Smooth muscle cell (in vitro differentiated cells): ENCODE measurements at regions not wholly inside any gene's neighbourhood (a gene's known extent, or its start where the extent isn't known, plus 50 kb on each side); places are given as distances from the start of the nearest gene placed in this dataset.

Experiments
- DNase-seq: peaks from one replicate; lab custom pipeline; 2025; ENCODE audit not compliant: unreplicated experiment; lab: John Stamatoyannopoulos, UW
- H2AFZ ChIP-seq: fragments of 200-600 bp; sonication (generic); 2 replicates; pipeline ENCODE4 v1.6.0; 2016; ENCODE audit warnings: antibody characterized with exemption, low read depth, mild to moderate bottlenecking
- H3F3A ChIP-seq: fragments of 200-600 bp; sonication (generic); 2 replicates; pipeline ENCODE4 v1.6.0; 2017; ENCODE audit warnings: antibody characterized with exemption, low read depth
- H3K27ac ChIP-seq: fragments of 200-600 bp; sonication (generic); 2 replicates; pipeline ENCODE4 v1.5.1; 2016; ENCODE audit warnings: low read depth, mild to moderate bottlenecking
- H3K27me3 ChIP-seq: fragments of 200-600 bp; sonication (generic); 2 replicates; pipeline ENCODE4 v1.6.1; 2016; ENCODE audit warnings: low read depth, mild to moderate bottlenecking
- H3K36me3 ChIP-seq: fragments of 200-600 bp; sonication (generic); 2 replicates; pipeline ENCODE4 v1.5.1; 2016; ENCODE audit warnings: low read depth
- H3K4me1 ChIP-seq: fragments of 200-600 bp; sonication (generic); 2 replicates; pipeline ENCODE4 v1.5.1; 2016; ENCODE audit warnings: low read depth
- H3K4me2 ChIP-seq: fragments of 200-600 bp; sonication (generic); 2 replicates; pipeline ENCODE4 v1.6.0; 2016; ENCODE audit warnings: mild to moderate bottlenecking
- H3K4me3 ChIP-seq: fragments of 200-600 bp; sonication (generic); 2 replicates; pipeline ENCODE4 v1.5.1; 2016; ENCODE audit warnings: mild to moderate bottlenecking
- H3K79me2 ChIP-seq: fragments of 200-600 bp; sonication (generic); 2 replicates; pipeline ENCODE4 v1.6.0; 2016; ENCODE audit warnings: low read depth, mild to moderate bottlenecking
- H3K9ac ChIP-seq: fragments of 200-600 bp; sonication (generic); 2 replicates; pipeline ENCODE4 v1.6.0; 2016; ENCODE audit warnings: low read depth
- H3K9me3 ChIP-seq: fragments of 200-600 bp; sonication (generic); replicated peaks from 2 replicates; pipeline ENCODE4 v1.5.1; 2016; ENCODE audit warnings: low read depth
- H4K20me1 ChIP-seq: fragments of 200-600 bp; sonication (generic); 2 replicates; pipeline ENCODE4 v1.6.0; 2016; ENCODE audit warnings: low read depth
- WGBS: methylation state at CpG from one replicate; pipeline ENCODE4 v1.1.7; 2016; ENCODE audit warnings: low lambda C conversion rate; 5-methylcytosine and 5-hydroxymethylcytosine counted together
- TF ChIP-seq, protein P1 (sequence below): fragments of 200-600 bp; sonication (generic); IDR thresholded peaks from 2 replicates; pipeline ENCODE4 v1.5.1; 2017; ENCODE audit warnings: borderline replicate concordance, mild to moderate bottlenecking, antibody characterized with exemption; ENCODE audit not compliant: insufficient read depth, poor library complexity, severe bottlenecking

DNA sequence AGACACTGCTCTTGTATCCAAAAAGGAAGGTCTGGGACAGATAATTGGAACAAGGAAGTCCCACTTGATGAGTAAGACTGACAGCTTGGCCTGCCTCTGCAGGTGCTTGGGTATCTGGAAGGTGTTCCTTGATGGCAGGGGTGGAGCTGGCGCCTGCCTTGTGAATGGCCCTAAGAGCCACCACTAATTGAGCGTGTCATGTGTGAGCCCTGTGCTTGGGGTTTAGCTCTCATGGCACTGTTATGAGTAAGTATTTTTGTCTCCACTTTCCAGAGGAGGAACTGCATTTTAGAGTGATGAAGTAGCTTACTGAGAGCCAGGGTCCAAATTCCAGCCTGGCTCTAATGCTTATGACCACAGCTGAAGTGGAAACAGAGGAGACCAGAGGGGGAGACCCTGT lies 71.2 kb upstream of the NECTIN1 start:
- Histone ChIP-seq H3K27ac (no peak overlapping the region), H3K36me3 (no peaks in the 10 kb centered on the region), H3K79me2 (no peaks in the 10 kb centered on the region), H2AFZ (no peak overlapping the region), H3K4me1 (peaks cover 32% of the 10 kb centered on the region), H3K27me3 (peaks cover 3% of the 10 kb centered on the region), H4K20me1 (no peaks in the 10 kb centered on the region), H3K4me3 (no peak overlapping the region), H3K9ac (no peak overlapping the region), H3K4me2 (no peak overlapping the region), H3F3A (no peaks in the 10 kb centered on the region), H3K9me3 (no peaks in the 10 kb centered on the region)
- no peak for DNase-seq
- TF ChIP-seq, protein P1, sequence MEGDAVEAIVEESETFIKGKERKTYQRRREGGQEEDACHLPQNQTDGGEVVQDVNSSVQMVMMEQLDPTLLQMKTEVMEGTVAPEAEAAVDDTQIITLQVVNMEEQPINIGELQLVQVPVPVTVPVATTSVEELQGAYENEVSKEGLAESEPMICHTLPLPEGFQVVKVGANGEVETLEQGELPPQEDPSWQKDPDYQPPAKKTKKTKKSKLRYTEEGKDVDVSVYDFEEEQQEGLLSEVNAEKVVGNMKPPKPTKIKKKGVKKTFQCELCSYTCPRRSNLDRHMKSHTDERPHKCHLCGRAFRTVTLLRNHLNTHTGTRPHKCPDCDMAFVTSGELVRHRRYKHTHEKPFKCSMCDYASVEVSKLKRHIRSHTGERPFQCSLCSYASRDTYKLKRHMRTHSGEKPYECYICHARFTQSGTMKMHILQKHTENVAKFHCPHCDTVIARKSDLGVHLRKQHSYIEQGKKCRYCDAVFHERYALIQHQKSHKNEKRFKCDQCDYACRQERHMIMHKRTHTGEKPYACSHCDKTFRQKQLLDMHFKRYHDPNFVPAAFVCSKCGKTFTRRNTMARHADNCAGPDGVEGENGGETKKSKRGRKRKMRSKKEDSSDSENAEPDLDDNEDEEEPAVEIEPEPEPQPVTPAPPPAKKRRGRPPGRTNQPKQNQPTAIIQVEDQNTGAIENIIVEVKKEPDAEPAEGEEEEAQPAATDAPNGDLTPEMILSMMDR, result no peak
- WGBS, result 70% methylated on average over 2 of the region's 2 CpGs

DNA sequence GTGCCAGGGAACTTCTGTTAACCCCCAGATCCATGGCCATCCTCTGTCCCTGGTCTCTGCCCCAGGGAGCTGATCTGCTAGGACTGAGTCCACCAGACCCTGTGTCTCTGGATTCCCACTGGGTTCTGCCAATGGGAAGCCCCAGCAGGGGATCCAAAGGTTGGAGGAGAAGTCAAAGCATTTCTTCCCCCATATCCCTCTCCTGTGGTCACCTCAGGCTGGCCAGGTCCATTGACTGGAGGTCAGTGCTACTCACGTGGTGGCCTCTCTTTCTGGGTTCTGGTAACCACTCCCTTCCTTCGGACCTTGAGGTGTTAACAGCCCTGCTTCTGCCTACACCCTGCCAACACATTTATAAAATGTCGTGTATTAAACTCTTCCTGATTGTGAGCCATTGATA lies 69.7 kb upstream of the NECTIN1 start:
- DNase-seq, result no peak
- H3K79me2 ChIP-seq, result no peaks in the 10 kb centered on the region
- H3K27ac ChIP-seq, result no peak overlapping the region
- H3K4me1 ChIP-seq, result peaks cover 38% of the 10 kb centered on the region
- no peak overlapping the region for H3K4me3 ChIP-seq
- no peak overlapping the region for H2AFZ ChIP-seq
- H3K4me2 ChIP-seq, result no peak overlapping the region
- peaks cover 3% of the 10 kb centered on the region for H3K27me3 ChIP-seq
- no peaks in the 10 kb centered on the region for H3K9me3 ChIP-seq
- no peaks in the 10 kb centered on the region for H4K20me1 ChIP-seq
- WGBS, result 93% methylated on average over 3 of the region's 3 CpGs
- H3K36me3 ChIP-seq, result no peaks in the 10 kb centered on the region
- H3F3A ChIP-seq, result no peaks in the 10 kb centered on the region
- TF ChIP-seq, protein P1, result no peak
- no peak overlapping the region for H3K9ac ChIP-seq

DNA sequence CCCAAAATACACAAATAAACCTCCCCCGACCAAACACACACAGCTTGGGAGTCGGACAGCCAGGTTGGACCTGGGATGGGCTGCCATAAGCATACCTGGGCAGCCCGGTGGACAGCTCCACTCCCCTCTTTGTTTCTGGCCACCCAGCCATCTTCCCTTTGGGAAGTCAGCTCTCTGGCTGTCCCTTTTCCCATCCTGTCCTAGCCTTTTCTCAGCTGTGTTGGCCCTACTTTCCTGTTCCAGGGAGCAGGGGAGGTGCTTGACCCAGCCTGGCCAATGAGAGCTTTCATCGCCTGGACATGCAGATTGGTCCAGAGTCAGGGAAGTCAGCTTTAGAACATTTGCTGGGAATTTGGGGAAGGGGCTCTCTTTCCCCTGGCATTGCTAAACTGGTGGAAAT lies 68.7 kb upstream of the NECTIN1 start:
- Histone ChIP-seq H3K4me1 (peaks cover 42% of the 10 kb centered on the region), H3F3A (peaks cover under 1% of the 10 kb centered on the region), H3K4me2 (no peak overlapping the region), H3K4me3 (no peak overlapping the region), H3K9me3 (no peaks in the 10 kb centered on the region), H2AFZ (no peak overlapping the region), H3K36me3 (no peaks in the 10 kb centered on the region), H3K27me3 (peaks cover 3% of the 10 kb centered on the region), H3K79me2 (no peaks in the 10 kb centered on the region), H3K27ac (no peak overlapping the region), H4K20me1 (no peaks in the 10 kb centered on the region), H3K9ac (no peak overlapping the region)
- WGBS, result 79% methylated on average over 4 of the region's 4 CpGs
- DNase-seq, result no peak
- TF ChIP-seq, protein P1, result no peak

DNA sequence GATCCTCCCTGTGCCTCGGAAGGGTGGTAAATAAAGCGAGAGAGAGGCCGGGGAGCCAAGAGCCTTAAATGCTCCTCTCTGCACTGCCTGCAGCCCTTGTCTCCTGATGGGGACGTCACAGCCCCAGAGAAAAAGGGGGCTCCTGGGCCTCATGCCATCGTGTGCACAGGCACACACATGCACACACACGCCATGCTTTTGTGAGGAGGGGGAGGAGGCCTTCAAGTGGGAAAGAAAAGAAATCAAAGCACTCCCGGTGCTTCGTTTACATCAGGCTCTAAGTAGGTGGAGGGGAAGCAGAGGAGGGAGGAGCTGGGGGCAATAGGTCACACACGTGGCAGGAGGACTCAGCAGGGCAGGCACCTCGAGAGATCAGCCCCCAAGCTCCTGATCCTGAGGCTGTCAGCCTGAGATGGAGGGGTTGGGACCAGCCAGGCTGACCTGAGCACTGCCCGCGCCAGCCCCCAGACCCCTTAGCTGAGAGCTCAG lies 68.2 kb upstream of the NECTIN1 start:
- H3K36me3 ChIP-seq, result no peaks in the 10 kb centered on the region
- no peaks in the 10 kb centered on the region for H3K9me3 ChIP-seq
- no peaks in the 10 kb centered on the region for H4K20me1 ChIP-seq
- H3F3A ChIP-seq, result peaks cover 3% of the 10 kb centered on the region
- H3K27ac ChIP-seq, result no peak overlapping the region
- no peak overlapping the region for H3K4me2 ChIP-seq
- 52% methylated on average over 12 of the region's 12 CpGs for WGBS
- no peaks in the 10 kb centered on the region for H3K79me2 ChIP-seq
- no peak overlapping the region for H2AFZ ChIP-seq
- H3K4me1 ChIP-seq, result peaks cover 42% of the 10 kb centered on the region
- no peak overlapping the region for H3K9ac ChIP-seq
- H3K27me3 ChIP-seq, result peaks cover 3% of the 10 kb centered on the region
- TF ChIP-seq, protein P1, result no peak
- no peak overlapping the region for H3K4me3 ChIP-seq
- no peak for DNase-seq
